Testis (tissue), 2 donors: ENCODE measurements at regions not wholly inside any gene's neighbourhood (a gene's known extent, or its start where the extent isn't known, plus 50 kb on each side); places are given as distances from the start of the nearest gene placed in this dataset.

ENCODE experiments used
- CTCF ChIP-seq, 3 experiments: fragments of 450-650 bp in 2 of 3; fragments of 200-600 bp in 1 of 3; sonication (generic) in 1 of 3; IDR thresholded peaks; one replicate each; pipeline ENCODE4 v1.5.1; 2016 to 2019; ENCODE audit warnings: antibody characterized with exemption in 3 of 3, mild to moderate bottlenecking in 2 of 3, moderate library complexity in 1 of 3
- POLR2A ChIP-seq: fragments of 450-650 bp; IDR thresholded peaks from one replicate; pipeline ENCODE4 v1.6.1; 2017; ENCODE audit warnings: antibody characterized with exemption, mild to moderate bottlenecking, moderate library complexity

GRCh38 chr2:240339411-240340360 lies 95.8 kb upstream of the GPC1 start:
- TF ChIP-seq CTCF (IDR thresholded peaks at IDR 0.05) (no peak), POLR2A (no peak)
